Calu3 (cell line): ENCODE measurements at regions not wholly inside any gene's neighbourhood (a gene's known extent, or its start where the extent isn't known, plus 50 kb on each side); places are given as distances from the start of the nearest gene placed in this dataset.

ENCODE experiments used
- BruUV-seq: library from RNA; stranded (reverse); fragments of 400-500 nt; replicated peaks from 2 replicates; lab custom pipeline; 2021; lab: Mats Ljungman, UMichigan
- CTCF ChIA-PET: fragments of 300-600 bp; sonication (Branson Sonifier 250); formaldehyde crosslinking; loops from one replicate; lab custom pipeline; 2022; ENCODE audit warnings: antibody characterized with exemption; lab: Charles Lee
- DNase-seq: peaks from one replicate; pipeline ENCODE4 v3.0.0; 2022
- H3K27ac Mint-ChIP-seq: one replicate; pipeline ENCODE4 v1.8.0; 2022; ENCODE audit warnings: mixed read lengths; ENCODE audit not compliant: unreplicated experiment
- H3K27me3 Mint-ChIP-seq: one replicate; pipeline ENCODE4 v1.8.0; 2022; ENCODE audit warnings: mixed read lengths; ENCODE audit not compliant: unreplicated experiment
- H3K36me3 Mint-ChIP-seq: one replicate; pipeline ENCODE4 v1.8.0; 2022; ENCODE audit warnings: mild to moderate bottlenecking, moderate library complexity, mixed read lengths; ENCODE audit not compliant: insufficient read depth, unreplicated experiment
- H3K4me1 Mint-ChIP-seq: one replicate; pipeline ENCODE4 v1.8.0; 2022; ENCODE audit warnings: mild to moderate bottlenecking, low read depth, mixed read lengths; ENCODE audit not compliant: unreplicated experiment
- H3K4me3 Mint-ChIP-seq: one replicate; pipeline ENCODE4 v1.8.0; 2022; ENCODE audit warnings: mild to moderate bottlenecking, low read depth, moderate library complexity, mixed read lengths; ENCODE audit not compliant: unreplicated experiment
- H3K9me3 Mint-ChIP-seq: one replicate; pipeline ENCODE4 v1.8.0; 2022; ENCODE audit warnings: low read depth, mixed read lengths; ENCODE audit not compliant: unreplicated experiment
- CTCF ChIP-seq: fragments of 200-600 bp; IDR thresholded peaks from one replicate; pipeline ENCODE4 v1.8.0; 2022; ENCODE audit warnings: antibody characterized with exemption; ENCODE audit not compliant: unreplicated experiment
- intact Hi-C: fragments of 100-400 bp; cut with micrococcal nuclease; formaldehyde crosslinking; loops from one replicate; pipeline ENCODE4 v1.10.0; 2022; ENCODE audit not compliant: unreplicated experiment

- no peaks in the 10 kb centered on the region for H3K27me3 Mint-ChIP-seq
- no TSS peak for BruUV-seq
- no peaks in the 10 kb centered on the region for H3K4me1 Mint-ChIP-seq
- no peak for TF ChIP-seq CTCF
- no peak overlapping the region for H3K4me3 Mint-ChIP-seq
- CTCF ChIA-PET: no interaction called here
- intact Hi-C loops: no loop called here
- H3K27ac Mint-ChIP-seq: no peak overlapping the region
- H3K36me3 Mint-ChIP-seq: no peaks in the 10 kb centered on the region
- no peak for DNase-seq
- H3K9me3 Mint-ChIP-seq: no peaks in the 10 kb centered on the region
These were observed 1003.1 kb upstream of the GBE1 start for GRCh38 chr3:82764521-82764920.

DNA sequence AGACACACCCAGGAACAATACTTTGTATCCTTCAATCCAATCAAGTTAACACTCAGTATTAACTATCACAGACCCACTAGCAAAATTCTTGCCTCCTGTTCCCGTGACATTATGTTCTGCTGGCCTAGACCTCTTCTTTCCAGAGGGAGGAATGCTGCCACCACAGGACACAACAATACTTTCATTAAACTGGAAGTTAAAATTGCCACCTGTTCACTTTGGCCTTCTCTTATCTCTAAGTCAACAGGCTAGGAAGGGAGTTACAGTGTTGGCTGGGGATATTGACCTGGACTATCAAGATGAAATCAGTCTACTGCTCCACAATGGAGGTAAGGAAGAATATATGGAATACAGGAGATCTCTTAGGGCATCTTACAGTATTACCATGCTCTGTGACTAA, 1000.4 kb upstream of the GBE1 start:
- H3K27me3 Mint-ChIP-seq: no peaks in the 10 kb centered on the region

DNA sequence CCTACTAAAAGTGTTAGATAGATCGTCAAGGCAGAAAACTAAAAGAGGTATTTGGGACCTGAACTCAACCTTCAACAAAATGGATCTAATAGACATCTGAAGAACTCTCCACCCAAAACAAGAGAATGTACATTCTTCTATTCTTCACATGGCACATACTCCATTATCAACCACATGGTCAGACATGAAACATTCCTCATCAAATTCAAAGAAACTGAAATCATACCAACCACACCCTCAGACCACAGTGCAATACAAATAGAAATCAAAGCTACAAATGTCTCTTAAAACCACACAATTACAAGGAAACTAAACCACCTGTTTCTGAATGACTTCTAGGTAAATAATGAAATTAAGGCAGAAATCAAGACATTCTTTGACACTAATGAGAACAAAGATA, 984.1 kb upstream of the GBE1 start:
- no TSS peak for BruUV-seq
- no peak overlapping the region for H3K4me3 Mint-ChIP-seq
- H3K27ac Mint-ChIP-seq: no peak overlapping the region
- intact Hi-C loops: no loop called here
- no peaks in the 10 kb centered on the region for H3K36me3 Mint-ChIP-seq
- no peak for DNase-seq
- H3K4me1 Mint-ChIP-seq: no peaks in the 10 kb centered on the region
- peaks cover 5% of the 10 kb centered on the region for H3K9me3 Mint-ChIP-seq
- no peak for TF ChIP-seq CTCF
- no peaks in the 10 kb centered on the region for H3K27me3 Mint-ChIP-seq
- CTCF ChIA-PET: no interaction called here

More for the DNA sequence above, 1000.4 kb upstream of the GBE1 start:
- no peak for DNase-seq
- no peak overlapping the region for H3K4me3 Mint-ChIP-seq
- CTCF ChIA-PET: no interaction called here
- H3K9me3 Mint-ChIP-seq: no peaks in the 10 kb centered on the region
- no peak overlapping the region for H3K27ac Mint-ChIP-seq
- no peaks in the 10 kb centered on the region for H3K4me1 Mint-ChIP-seq
- no peak for TF ChIP-seq CTCF
- intact Hi-C loops: no loop called here
- BruUV-seq: no TSS peak
- H3K36me3 Mint-ChIP-seq: no peaks in the 10 kb centered on the region

DNA sequence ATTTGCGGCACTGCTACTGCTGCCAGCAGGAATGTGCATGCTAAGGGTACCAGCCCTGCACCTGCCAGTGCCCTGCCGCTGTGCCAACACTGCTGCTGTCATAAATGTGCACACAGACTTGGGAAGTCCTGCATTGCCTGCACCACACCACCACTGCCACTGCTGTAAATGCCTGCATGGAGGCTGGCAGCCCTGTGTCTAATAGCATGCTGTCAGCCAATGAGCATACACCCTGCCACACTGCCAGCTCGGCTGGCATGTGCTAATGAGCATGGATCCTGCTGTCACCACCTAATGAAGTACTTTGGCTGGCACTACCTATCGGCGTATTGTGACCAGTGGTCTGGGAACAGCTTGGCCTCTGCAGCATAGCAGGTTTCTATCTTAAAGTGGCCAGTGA, 981.8 kb upstream of the GBE1 start:
- no TSS peak for BruUV-seq
- H3K36me3 Mint-ChIP-seq: no peaks in the 10 kb centered on the region
- intact Hi-C loops: no loop called here
- no peaks in the 10 kb centered on the region for H3K4me1 Mint-ChIP-seq
- H3K27me3 Mint-ChIP-seq: no peaks in the 10 kb centered on the region
- DNase-seq: no peak
- no peak for TF ChIP-seq CTCF
- peaks cover 5% of the 10 kb centered on the region for H3K9me3 Mint-ChIP-seq
- no peak overlapping the region for H3K27ac Mint-ChIP-seq
- no peak overlapping the region for H3K4me3 Mint-ChIP-seq
- CTCF ChIA-PET: no interaction called here
